Breast epithelium (tissue), 3 donors: ENCODE measurements at regions not wholly inside any gene's neighbourhood (a gene's known extent, or its start where the extent isn't known, plus 50 kb on each side); places are given as distances from the start of the nearest gene placed in this dataset.
"Not testable (repeated sequence)": the region's sequence is repeated elsewhere in the genome, so short reads cannot be mapped to it uniquely, and the experiment has no call there.

Experiments
- POLR2A ChIP-seq: fragments of 450-650 bp; IDR thresholded peaks from one replicate; pipeline ENCODE4 v1.6.1; 2016; ENCODE audit warnings: antibody characterized with exemption, mild to moderate bottlenecking, moderate library complexity
- POLR2AphosphoS5 ChIP-seq, 3 donors: sonication (generic); formaldehyde crosslinking; IDR thresholded peaks; one replicate each; pipeline ENCODE4 v1.6.1; 2017; ENCODE audit warnings: antibody characterized with exemption in 3 of 3

DNA sequence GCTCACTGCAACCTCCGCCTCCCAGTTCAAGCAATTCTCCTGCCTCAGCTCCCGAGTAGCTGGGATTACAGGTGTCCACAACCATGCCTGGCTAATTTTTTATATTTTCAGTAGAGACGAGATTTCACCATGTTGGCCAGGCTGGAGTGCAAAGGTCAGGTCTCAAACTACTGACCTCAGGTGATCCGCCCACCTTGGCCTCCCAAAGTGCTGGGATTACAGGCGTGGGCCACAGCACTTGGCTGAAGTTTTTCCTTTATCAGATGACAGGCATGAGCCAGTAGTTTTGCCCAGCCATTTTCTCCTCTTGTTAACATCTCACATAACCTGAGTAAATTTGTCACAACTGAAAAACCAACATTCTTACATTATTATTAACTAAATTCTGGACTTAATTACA, 470.7 kb upstream of the C16orf82 start:
- not testable (repeated sequence) for TF ChIP-seq POLR2A; POLR2AphosphoS5 (IDR thresholded peaks at IDR 0.05)
